Upper lobe of left lung (tissue), 4 donors: ENCODE measurements at regions not wholly inside any gene's neighbourhood (a gene's known extent, or its start where the extent isn't known, plus 50 kb on each side); places are given as distances from the start of the nearest gene placed in this dataset.
"Not testable (repeated sequence)": the region's sequence is repeated elsewhere in the genome, so short reads cannot be mapped to it uniquely, and the experiment has no call there.

ENCODE experiments used
- EP300 ChIP-seq, 4 donors: sonication (generic); formaldehyde crosslinking; IDR thresholded peaks; one replicate each; pipeline ENCODE4 v1.5.1; 2017; ENCODE audit warnings: antibody characterized with exemption in 4 of 4, control low read depth in 2 of 4
- POLR2A ChIP-seq, 4 donors: fragments of 450-650 bp; IDR thresholded peaks; one replicate each; pipeline ENCODE4 v1.5.1; 2016 to 2017; ENCODE audit warnings: antibody characterized with exemption in 4 of 4, mild to moderate bottlenecking in 2 of 4
- POLR2AphosphoS5 ChIP-seq, 2 donors: sonication (generic); formaldehyde crosslinking; IDR thresholded peaks; one replicate each; pipeline ENCODE4 v1.5.1; 2017; ENCODE audit warnings: antibody characterized with exemption in 2 of 2
- TF ChIP-seq, protein P1 (sequence below), 6 experiments: fragments of 450-650 bp in 4 of 6; fragments of 200-600 bp in 2 of 6; sonication (generic) in 2 of 6; IDR thresholded peaks; one replicate each; pipeline ENCODE4 v1.5.1; 2016 to 2019; ENCODE audit warnings: antibody characterized with exemption in 6 of 6

DNA sequence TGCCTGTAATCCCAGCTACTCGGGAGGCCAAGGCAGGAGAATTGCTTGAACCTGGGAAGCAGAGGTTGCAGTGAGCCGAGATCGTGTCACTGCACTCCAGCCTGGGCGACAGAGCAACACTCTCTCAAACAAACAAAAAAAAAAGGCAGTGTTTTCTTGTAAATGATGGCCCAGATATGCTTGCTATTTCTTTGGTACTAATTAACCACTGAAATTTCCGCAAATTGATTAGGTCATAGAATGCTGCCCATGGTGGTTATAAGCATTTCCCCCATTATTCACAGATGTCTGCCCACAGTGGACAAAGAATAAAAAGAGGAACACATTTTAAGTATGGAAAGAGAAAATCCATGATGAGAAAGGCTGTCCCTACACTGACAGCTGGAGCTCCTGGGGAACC lies 49.9 kb upstream of the DAAM1 start:
- TF ChIP-seq, protein P1, sequence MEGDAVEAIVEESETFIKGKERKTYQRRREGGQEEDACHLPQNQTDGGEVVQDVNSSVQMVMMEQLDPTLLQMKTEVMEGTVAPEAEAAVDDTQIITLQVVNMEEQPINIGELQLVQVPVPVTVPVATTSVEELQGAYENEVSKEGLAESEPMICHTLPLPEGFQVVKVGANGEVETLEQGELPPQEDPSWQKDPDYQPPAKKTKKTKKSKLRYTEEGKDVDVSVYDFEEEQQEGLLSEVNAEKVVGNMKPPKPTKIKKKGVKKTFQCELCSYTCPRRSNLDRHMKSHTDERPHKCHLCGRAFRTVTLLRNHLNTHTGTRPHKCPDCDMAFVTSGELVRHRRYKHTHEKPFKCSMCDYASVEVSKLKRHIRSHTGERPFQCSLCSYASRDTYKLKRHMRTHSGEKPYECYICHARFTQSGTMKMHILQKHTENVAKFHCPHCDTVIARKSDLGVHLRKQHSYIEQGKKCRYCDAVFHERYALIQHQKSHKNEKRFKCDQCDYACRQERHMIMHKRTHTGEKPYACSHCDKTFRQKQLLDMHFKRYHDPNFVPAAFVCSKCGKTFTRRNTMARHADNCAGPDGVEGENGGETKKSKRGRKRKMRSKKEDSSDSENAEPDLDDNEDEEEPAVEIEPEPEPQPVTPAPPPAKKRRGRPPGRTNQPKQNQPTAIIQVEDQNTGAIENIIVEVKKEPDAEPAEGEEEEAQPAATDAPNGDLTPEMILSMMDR (IDR thresholded peaks at IDR 0.05): not testable (repeated sequence)
- TF ChIP-seq EP300, POLR2A, POLR2AphosphoS5 (IDR thresholded peaks at IDR 0.05): not testable (repeated sequence)
